OCI-LY3 (cell line): ENCODE measurements at regions not wholly inside any gene's neighbourhood (a gene's known extent, or its start where the extent isn't known, plus 50 kb on each side); places are given as distances from the start of the nearest gene placed in this dataset.

Source experiments
- EZH2phosphoT487 ChIP-seq: fragments of 200-600 bp; shearing (Covaris generic); IDR thresholded peaks from 2 replicates; pipeline ENCODE4 v1.6.1; 2018; ENCODE audit warnings: antibody characterized with exemption, mixed run types, low read depth
- TF ChIP-seq, protein P1 (sequence below): fragments of 200-600, 300-600 bp; sonication (generic); IDR thresholded peaks from 2 replicates; pipeline ENCODE4 v1.5.1; 2014; ENCODE audit warnings: antibody characterized with exemption, low read length, low read depth

DNA sequence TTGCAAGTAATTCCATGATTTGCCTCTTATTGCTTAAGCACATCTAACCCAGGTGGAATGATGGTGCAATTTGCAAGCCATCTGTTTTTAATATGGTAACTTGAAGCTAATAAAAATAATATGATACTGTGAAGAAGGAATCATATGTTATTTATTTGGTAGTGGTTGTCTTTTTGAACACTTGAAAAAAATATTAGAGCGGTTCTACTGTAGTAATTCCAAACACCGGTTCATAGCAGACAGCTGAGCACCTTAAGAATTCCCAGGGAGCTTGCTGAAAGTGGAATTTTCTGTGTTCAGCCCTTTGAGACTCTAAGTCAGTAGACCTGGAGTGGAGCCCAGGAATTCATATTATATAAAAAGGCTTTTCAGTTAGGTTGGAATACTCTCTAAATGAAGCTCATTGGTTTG, 687.4 kb downstream of the EDEM1 start:
- TF ChIP-seq, protein P1, sequence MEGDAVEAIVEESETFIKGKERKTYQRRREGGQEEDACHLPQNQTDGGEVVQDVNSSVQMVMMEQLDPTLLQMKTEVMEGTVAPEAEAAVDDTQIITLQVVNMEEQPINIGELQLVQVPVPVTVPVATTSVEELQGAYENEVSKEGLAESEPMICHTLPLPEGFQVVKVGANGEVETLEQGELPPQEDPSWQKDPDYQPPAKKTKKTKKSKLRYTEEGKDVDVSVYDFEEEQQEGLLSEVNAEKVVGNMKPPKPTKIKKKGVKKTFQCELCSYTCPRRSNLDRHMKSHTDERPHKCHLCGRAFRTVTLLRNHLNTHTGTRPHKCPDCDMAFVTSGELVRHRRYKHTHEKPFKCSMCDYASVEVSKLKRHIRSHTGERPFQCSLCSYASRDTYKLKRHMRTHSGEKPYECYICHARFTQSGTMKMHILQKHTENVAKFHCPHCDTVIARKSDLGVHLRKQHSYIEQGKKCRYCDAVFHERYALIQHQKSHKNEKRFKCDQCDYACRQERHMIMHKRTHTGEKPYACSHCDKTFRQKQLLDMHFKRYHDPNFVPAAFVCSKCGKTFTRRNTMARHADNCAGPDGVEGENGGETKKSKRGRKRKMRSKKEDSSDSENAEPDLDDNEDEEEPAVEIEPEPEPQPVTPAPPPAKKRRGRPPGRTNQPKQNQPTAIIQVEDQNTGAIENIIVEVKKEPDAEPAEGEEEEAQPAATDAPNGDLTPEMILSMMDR, result no peak
- TF ChIP-seq EZH2phosphoT487, result no peak
